Smooth muscle cell (in vitro differentiated cells): ENCODE measurements at regions not wholly inside any gene's neighbourhood (a gene's known extent, or its start where the extent isn't known, plus 50 kb on each side); places are given as distances from the start of the nearest gene placed in this dataset.
"Not testable (repeated sequence)": the region's sequence is repeated elsewhere in the genome, so short reads cannot be mapped to it uniquely, and the experiment has no call there.

ENCODE experiments used
- DNase-seq: peaks from one replicate; lab custom pipeline; 2025; ENCODE audit not compliant: unreplicated experiment; lab: John Stamatoyannopoulos, UW
- H2AFZ ChIP-seq: fragments of 200-600 bp; sonication (generic); 2 replicates; pipeline ENCODE4 v1.6.0; 2016; ENCODE audit warnings: antibody characterized with exemption, low read depth, mild to moderate bottlenecking
- H3F3A ChIP-seq: fragments of 200-600 bp; sonication (generic); 2 replicates; pipeline ENCODE4 v1.6.0; 2017; ENCODE audit warnings: antibody characterized with exemption, low read depth
- H3K27ac ChIP-seq: fragments of 200-600 bp; sonication (generic); 2 replicates; pipeline ENCODE4 v1.5.1; 2016; ENCODE audit warnings: low read depth, mild to moderate bottlenecking
- H3K27me3 ChIP-seq: fragments of 200-600 bp; sonication (generic); 2 replicates; pipeline ENCODE4 v1.6.1; 2016; ENCODE audit warnings: low read depth, mild to moderate bottlenecking
- H3K36me3 ChIP-seq: fragments of 200-600 bp; sonication (generic); 2 replicates; pipeline ENCODE4 v1.5.1; 2016; ENCODE audit warnings: low read depth
- H3K4me1 ChIP-seq: fragments of 200-600 bp; sonication (generic); 2 replicates; pipeline ENCODE4 v1.5.1; 2016; ENCODE audit warnings: low read depth
- H3K4me2 ChIP-seq: fragments of 200-600 bp; sonication (generic); 2 replicates; pipeline ENCODE4 v1.6.0; 2016; ENCODE audit warnings: mild to moderate bottlenecking
- H3K4me3 ChIP-seq: fragments of 200-600 bp; sonication (generic); 2 replicates; pipeline ENCODE4 v1.5.1; 2016; ENCODE audit warnings: mild to moderate bottlenecking
- H3K79me2 ChIP-seq: fragments of 200-600 bp; sonication (generic); 2 replicates; pipeline ENCODE4 v1.6.0; 2016; ENCODE audit warnings: low read depth, mild to moderate bottlenecking
- H3K9ac ChIP-seq: fragments of 200-600 bp; sonication (generic); 2 replicates; pipeline ENCODE4 v1.6.0; 2016; ENCODE audit warnings: low read depth
- H3K9me3 ChIP-seq: fragments of 200-600 bp; sonication (generic); replicated peaks from 2 replicates; pipeline ENCODE4 v1.5.1; 2016; ENCODE audit warnings: low read depth
- H4K20me1 ChIP-seq: fragments of 200-600 bp; sonication (generic); 2 replicates; pipeline ENCODE4 v1.6.0; 2016; ENCODE audit warnings: low read depth
- CTCF ChIP-seq: fragments of 200-600 bp; sonication (generic); IDR thresholded peaks from 2 replicates; pipeline ENCODE4 v1.5.1; 2017; ENCODE audit warnings: borderline replicate concordance, mild to moderate bottlenecking, antibody characterized with exemption; ENCODE audit not compliant: insufficient read depth, poor library complexity, severe bottlenecking
- WGBS: methylation state at CpG from one replicate; pipeline ENCODE4 v1.1.7; 2016; ENCODE audit warnings: low lambda C conversion rate; 5-methylcytosine and 5-hydroxymethylcytosine counted together

DNA sequence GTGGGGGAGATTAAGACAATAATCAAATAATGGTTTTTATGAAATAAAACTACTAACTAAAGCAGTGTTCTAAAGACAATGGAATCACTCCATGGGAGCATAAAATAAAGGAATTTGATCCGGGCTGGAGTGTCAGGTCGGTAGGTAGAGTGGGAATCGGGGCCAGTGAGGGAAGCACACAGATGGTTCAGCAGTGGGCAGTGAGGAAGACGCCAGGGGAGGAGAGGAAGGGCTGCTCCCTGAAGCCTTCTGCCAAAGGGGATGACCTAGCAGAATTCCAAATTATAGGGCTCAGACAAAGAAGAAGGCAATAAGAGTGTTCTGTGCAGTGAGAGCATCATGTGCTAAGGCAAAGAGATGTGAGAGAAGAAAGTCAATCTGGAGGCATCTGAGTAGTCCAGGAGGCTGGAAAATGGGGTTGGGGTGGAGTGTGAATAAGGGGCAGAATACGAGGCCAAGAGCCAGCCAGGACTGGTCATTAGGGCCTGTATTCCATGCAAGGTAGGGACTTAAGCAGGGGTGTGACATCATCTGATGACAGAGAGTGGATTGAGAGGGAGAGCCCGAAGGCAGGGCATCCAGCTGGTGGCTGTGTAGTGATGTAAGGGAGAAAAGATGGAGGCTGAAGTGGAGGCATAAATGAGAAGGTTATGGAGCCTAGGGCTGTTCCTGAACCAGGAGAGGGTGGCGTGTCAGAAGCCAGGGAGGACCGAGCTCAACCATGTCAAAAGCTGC is 137.6 kb downstream of the COPRS start:
- H3K4me1 ChIP-seq, result peaks cover 5% of the 10 kb centered on the region
- 89% methylated on average over 8 of the region's 8 CpGs for WGBS
- H3K4me2 ChIP-seq, result no peak overlapping the region

GRCh38 chr17:31717251-31717650 is 141.8 kb downstream of the COPRS start:
- H3F3A ChIP-seq, DNase-seq, H3K4me2 ChIP-seq, H3K4me1 ChIP-seq, H3K27me3 ChIP-seq, H4K20me1 ChIP-seq, H3K79me2 ChIP-seq, H2AFZ ChIP-seq, H3K27ac ChIP-seq, H3K36me3 ChIP-seq, H3K9me3 ChIP-seq, H3K9ac ChIP-seq, H3K4me3 ChIP-seq: not testable (repeated sequence)
- 95% methylated on average over 6 of the region's 6 CpGs for whole genome bisulfite sequencing

More for the DNA sequence above, 137.6 kb downstream of the COPRS start:
- Histone ChIP-seq H3K36me3 (no peaks in the 10 kb centered on the region), H3K4me3 (no peak overlapping the region), H3K27me3 (no peaks in the 10 kb centered on the region), H3K9ac (no peak overlapping the region), H3K27ac (no peak overlapping the region), H3K9me3 (no peaks in the 10 kb centered on the region), H3K79me2 (no peaks in the 10 kb centered on the region), H2AFZ (no peak overlapping the region), H4K20me1 (no peaks in the 10 kb centered on the region), H3F3A (peaks cover 9% of the 10 kb centered on the region)
- TF ChIP-seq CTCF, result no peak
- no peak for DNase-seq

GRCh38 chr17:31715446-31715845 is 143.6 kb downstream of the COPRS start:
- WGBS, result 83% methylated on average over 5 of the region's 5 CpGs
- H3K36me3 ChIP-seq, result no peaks in the 10 kb centered on the region
- no peak for TF ChIP-seq CTCF
- no peak overlapping the region for H3K4me2 ChIP-seq
- no peaks in the 10 kb centered on the region for H3K9me3 ChIP-seq
- H3K27ac ChIP-seq, result no peak overlapping the region
- H3K4me3 ChIP-seq, result no peak overlapping the region
- H3K79me2 ChIP-seq, result no peaks in the 10 kb centered on the region
- H2AFZ ChIP-seq, result no peak overlapping the region
- H3K9ac ChIP-seq, result no peak overlapping the region
- H3K4me1 ChIP-seq, result no peaks in the 10 kb centered on the region
- no peak for DNase-seq
- no peaks in the 10 kb centered on the region for H4K20me1 ChIP-seq
- H3F3A ChIP-seq, result no peaks in the 10 kb centered on the region
- H3K27me3 ChIP-seq, result no peaks in the 10 kb centered on the region

- H3K36me3 ChIP-seq, result no peaks in the 10 kb centered on the region
- H3K9me3 ChIP-seq, result no peaks in the 10 kb centered on the region
- no peak overlapping the region for H3K4me2 ChIP-seq
- no peaks in the 10 kb centered on the region for H3F3A ChIP-seq
- H3K27me3 ChIP-seq, result no peaks in the 10 kb centered on the region
- no peak for TF ChIP-seq CTCF
- no peak overlapping the region for H3K4me3 ChIP-seq
- no peak for DNase-seq
- H2AFZ ChIP-seq, result no peak overlapping the region
- H4K20me1 ChIP-seq, result no peaks in the 10 kb centered on the region
- H3K79me2 ChIP-seq, result no peaks in the 10 kb centered on the region
- H3K9ac ChIP-seq, result no peak overlapping the region
- 90% methylated on average over 10 of the region's 10 CpGs for WGBS
- H3K4me1 ChIP-seq, result no peaks in the 10 kb centered on the region
- no peak overlapping the region for H3K27ac ChIP-seq
These were observed 154.6 kb downstream of the COPRS start for GRCh38 chr17:31704483-31704882.
